MM.1S (cell line): ENCODE measurements at regions not wholly inside any gene's neighbourhood (a gene's known extent, or its start where the extent isn't known, plus 50 kb on each side); places are given as distances from the start of the nearest gene placed in this dataset.

Experiments
- DNase-seq: peaks from one replicate; pipeline ENCODE4 v3.0.0-alpha.2; 2015
- H2AFZ ChIP-seq: fragments of 300-600 bp; sonication (generic); 2 replicates; pipeline ENCODE4 v1.6.0; 2016; ENCODE audit warnings: antibody characterized with exemption, low read length
- H3F3A ChIP-seq: fragments of 300-600 bp; sonication (generic); 2 replicates; pipeline ENCODE4 v1.6.1; 2016; ENCODE audit warnings: mild to moderate bottlenecking, antibody characterized with exemption, low read length, moderate library complexity, mixed read lengths; ENCODE audit not compliant: insufficient read depth
- H3K27ac ChIP-seq: fragments of 300-600 bp; sonication (generic); 2 replicates; pipeline ENCODE4 v1.5.1; 2016; ENCODE audit warnings: mild to moderate bottlenecking, low read length
- H3K27me3 ChIP-seq: fragments of 300-600 bp; sonication (generic); replicated peaks from 2 replicates; pipeline ENCODE4 v1.6.0; 2016; ENCODE audit warnings: low read length; ENCODE audit not compliant: insufficient read depth
- H3K36me3 ChIP-seq: fragments of 300-600 bp; sonication (generic); replicated peaks from 2 replicates; pipeline ENCODE4 v1.6.1; 2016; ENCODE audit warnings: mild to moderate bottlenecking, low read length, mixed read lengths; ENCODE audit not compliant: insufficient read depth
- H3K4me1 ChIP-seq: fragments of 300-600 bp; sonication (generic); 2 replicates; pipeline ENCODE4 v1.6.1; 2016; ENCODE audit warnings: low read length, mixed read lengths
- H3K4me2 ChIP-seq: fragments of 300-600 bp; sonication (generic); 2 replicates; pipeline ENCODE4 v1.6.0; 2016; ENCODE audit warnings: low read depth, low read length
- H3K4me3 ChIP-seq: fragments of 300-600 bp; sonication (generic); 2 replicates; pipeline ENCODE4 v1.5.1; 2016; ENCODE audit warnings: low read length, mixed read lengths
- H3K79me2 ChIP-seq: fragments of 300-600 bp; sonication (generic); 2 replicates; pipeline ENCODE4 v1.6.1; 2016; ENCODE audit warnings: mixed run types, low read length, mixed read lengths
- H3K9ac ChIP-seq: fragments of 300-600 bp; sonication (generic); 2 replicates; pipeline ENCODE4 v1.6.1; 2016; ENCODE audit warnings: low read length, mixed read lengths
- H3K9me2 ChIP-seq: fragments of 300-600 bp; sonication (generic); replicated peaks from 2 replicates; pipeline ENCODE4 v1.6.1; 2016; ENCODE audit warnings: mild to moderate bottlenecking, low read length, mixed read lengths; ENCODE audit not compliant: insufficient read depth
- H3K9me3 ChIP-seq: fragments of 300-600 bp; sonication (generic); replicated peaks from 2 replicates; pipeline ENCODE4 v1.6.1; 2016; ENCODE audit warnings: mild to moderate bottlenecking, low read length, mixed read lengths; ENCODE audit not compliant: insufficient read depth
- H4K20me1 ChIP-seq: fragments of 300-600 bp; sonication (generic); 2 replicates; pipeline ENCODE4 v1.6.1; 2016; ENCODE audit warnings: mild to moderate bottlenecking, low read length, moderate library complexity, mixed read lengths; ENCODE audit not compliant: insufficient read depth
- EZH2 ChIP-seq: fragments of 300-600 bp; sonication (generic); optimal IDR thresholded peaks from 2 replicates; pipeline ENCODE3; 2017; ENCODE audit warnings: low read depth, mild to moderate bottlenecking, antibody characterized with exemption, low read length, mixed read lengths
- EZH2phosphoT487 ChIP-seq: fragments of 300-600 bp; sonication (generic); IDR thresholded peaks from 2 replicates; pipeline ENCODE4 v1.6.1; 2018; ENCODE audit warnings: antibody characterized with exemption, low read length
- TF ChIP-seq, protein P1 (sequence below): fragments of 300-600 bp; sonication (generic); IDR thresholded peaks from 2 replicates; pipeline ENCODE4 v1.5.1; 2016; ENCODE audit warnings: antibody characterized with exemption, low read length, mixed read lengths

DNA sequence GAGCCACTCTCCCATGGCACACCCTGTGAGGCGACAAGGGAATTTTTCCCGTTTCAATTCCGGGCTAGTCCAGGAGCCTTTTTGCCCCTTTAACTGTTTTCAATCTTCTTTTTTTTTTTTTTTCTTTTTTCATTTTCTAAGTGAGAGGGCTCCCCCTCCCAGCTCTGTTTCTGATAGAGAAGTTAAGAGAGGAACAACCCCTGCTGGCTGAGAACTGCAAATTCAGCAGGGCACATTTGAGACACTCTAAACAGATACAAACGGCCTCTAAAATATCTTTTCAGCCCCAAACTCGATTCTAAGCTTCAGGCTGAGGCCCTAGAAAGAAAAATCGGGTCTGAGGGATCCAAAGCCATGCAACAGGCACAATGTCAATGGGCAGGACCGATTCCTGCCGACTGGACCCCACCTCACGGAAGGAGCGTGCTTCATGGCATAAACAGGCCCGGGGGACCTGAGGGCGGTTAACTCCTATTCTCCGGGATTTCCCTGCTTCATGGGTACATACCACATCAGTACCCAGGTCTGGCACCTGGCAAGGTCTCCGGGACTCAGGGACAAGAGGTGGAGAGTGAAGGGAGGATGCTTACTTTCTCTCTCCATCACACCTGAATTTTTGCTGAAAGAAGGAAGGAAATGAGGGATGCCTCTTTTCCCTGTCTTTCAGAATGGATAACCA lies 627.5 kb downstream of the BUD13 start:
- Histone ChIP-seq H3K36me3 (no peaks in the 10 kb centered on the region), H3K9me3 (no peaks in the 10 kb centered on the region), H4K20me1 (no peaks in the 10 kb centered on the region), H3K4me1 (no peaks in the 10 kb centered on the region), H3K9ac (no peak overlapping the region), H3K4me2 (no peak overlapping the region), H3K79me2 (no peaks in the 10 kb centered on the region), H3K27ac (no peak overlapping the region), H3K9me2 (no peaks in the 10 kb centered on the region), H3K27me3 (no peaks in the 10 kb centered on the region), H3K4me3 (no peak overlapping the region), H2AFZ (no peak overlapping the region), H3F3A (no peaks in the 10 kb centered on the region)
- DNase-seq: no peak
- TF ChIP-seq, protein P1, sequence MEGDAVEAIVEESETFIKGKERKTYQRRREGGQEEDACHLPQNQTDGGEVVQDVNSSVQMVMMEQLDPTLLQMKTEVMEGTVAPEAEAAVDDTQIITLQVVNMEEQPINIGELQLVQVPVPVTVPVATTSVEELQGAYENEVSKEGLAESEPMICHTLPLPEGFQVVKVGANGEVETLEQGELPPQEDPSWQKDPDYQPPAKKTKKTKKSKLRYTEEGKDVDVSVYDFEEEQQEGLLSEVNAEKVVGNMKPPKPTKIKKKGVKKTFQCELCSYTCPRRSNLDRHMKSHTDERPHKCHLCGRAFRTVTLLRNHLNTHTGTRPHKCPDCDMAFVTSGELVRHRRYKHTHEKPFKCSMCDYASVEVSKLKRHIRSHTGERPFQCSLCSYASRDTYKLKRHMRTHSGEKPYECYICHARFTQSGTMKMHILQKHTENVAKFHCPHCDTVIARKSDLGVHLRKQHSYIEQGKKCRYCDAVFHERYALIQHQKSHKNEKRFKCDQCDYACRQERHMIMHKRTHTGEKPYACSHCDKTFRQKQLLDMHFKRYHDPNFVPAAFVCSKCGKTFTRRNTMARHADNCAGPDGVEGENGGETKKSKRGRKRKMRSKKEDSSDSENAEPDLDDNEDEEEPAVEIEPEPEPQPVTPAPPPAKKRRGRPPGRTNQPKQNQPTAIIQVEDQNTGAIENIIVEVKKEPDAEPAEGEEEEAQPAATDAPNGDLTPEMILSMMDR: no peak
- no peak for TF ChIP-seq EZH2
- TF ChIP-seq EZH2phosphoT487: no peak

DNA sequence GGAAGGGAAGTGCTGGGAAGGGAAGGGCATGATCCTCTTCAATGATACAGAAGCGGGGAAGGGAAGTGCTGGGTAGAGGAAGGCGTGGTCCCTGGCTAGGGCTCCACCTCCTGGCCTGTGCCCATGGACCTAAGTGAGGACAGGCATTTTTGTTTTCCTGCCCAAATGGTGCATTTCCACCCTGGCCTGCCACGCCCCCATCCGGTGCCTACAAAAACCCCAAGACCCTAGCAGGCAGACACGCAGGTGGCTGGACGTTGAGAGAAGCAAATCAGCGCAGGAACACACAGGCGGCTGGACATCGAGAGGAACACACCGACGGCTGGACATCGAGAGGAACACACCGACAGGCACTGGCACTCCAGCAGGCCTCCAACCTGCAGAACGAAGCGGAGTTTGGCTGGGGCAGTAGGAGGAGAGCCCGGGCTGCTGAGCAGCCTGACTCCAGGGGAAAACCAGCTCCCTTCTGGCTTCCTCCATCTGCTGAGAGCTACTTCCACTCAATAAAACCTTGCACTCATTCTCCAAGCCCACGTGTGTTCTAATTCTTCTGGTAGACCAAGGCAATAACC lies 628.3 kb downstream of the BUD13 start:
- Histone ChIP-seq H3F3A (no peaks in the 10 kb centered on the region), H3K9me2 (no peaks in the 10 kb centered on the region), H3K9ac (no peak overlapping the region), H3K4me2 (no peak overlapping the region), H3K4me3 (no peak overlapping the region), H2AFZ (no peak overlapping the region), H3K27me3 (no peaks in the 10 kb centered on the region), H3K79me2 (no peaks in the 10 kb centered on the region), H3K9me3 (no peaks in the 10 kb centered on the region), H3K27ac (no peak overlapping the region), H3K36me3 (no peaks in the 10 kb centered on the region), H3K4me1 (no peaks in the 10 kb centered on the region), H4K20me1 (no peaks in the 10 kb centered on the region)
- DNase-seq: no peak
- no peak for TF ChIP-seq EZH2phosphoT487
- TF ChIP-seq, protein P1: no peak
- TF ChIP-seq EZH2: no peak

GRCh38 chr11:116138280-116138679 lies 634.1 kb upstream of the CADM1 start:
- H3K27ac ChIP-seq: no peak overlapping the region
- no peak overlapping the region for H3K4me2 ChIP-seq
- H3F3A ChIP-seq: no peaks in the 10 kb centered on the region
- TF ChIP-seq EZH2: no peak
- TF ChIP-seq, protein P1: no peak
- no peak for TF ChIP-seq EZH2phosphoT487
- no peak overlapping the region for H2AFZ ChIP-seq
- H4K20me1 ChIP-seq: no peaks in the 10 kb centered on the region
- H3K79me2 ChIP-seq: no peaks in the 10 kb centered on the region
- DNase-seq: no peak
- no peak overlapping the region for H3K4me3 ChIP-seq
- no peaks in the 10 kb centered on the region for H3K9me3 ChIP-seq
- no peaks in the 10 kb centered on the region for H3K27me3 ChIP-seq
- H3K36me3 ChIP-seq: no peaks in the 10 kb centered on the region
- no peaks in the 10 kb centered on the region for H3K9me2 ChIP-seq
- H3K4me1 ChIP-seq: no peaks in the 10 kb centered on the region
- no peak overlapping the region for H3K9ac ChIP-seq
